ENCODE measurements at regions not wholly inside any gene's neighbourhood (a gene's known extent, or its start where the extent isn't known, plus 50 kb on each side); places are given as distances from the start of the nearest gene placed in this dataset.

DNA sequence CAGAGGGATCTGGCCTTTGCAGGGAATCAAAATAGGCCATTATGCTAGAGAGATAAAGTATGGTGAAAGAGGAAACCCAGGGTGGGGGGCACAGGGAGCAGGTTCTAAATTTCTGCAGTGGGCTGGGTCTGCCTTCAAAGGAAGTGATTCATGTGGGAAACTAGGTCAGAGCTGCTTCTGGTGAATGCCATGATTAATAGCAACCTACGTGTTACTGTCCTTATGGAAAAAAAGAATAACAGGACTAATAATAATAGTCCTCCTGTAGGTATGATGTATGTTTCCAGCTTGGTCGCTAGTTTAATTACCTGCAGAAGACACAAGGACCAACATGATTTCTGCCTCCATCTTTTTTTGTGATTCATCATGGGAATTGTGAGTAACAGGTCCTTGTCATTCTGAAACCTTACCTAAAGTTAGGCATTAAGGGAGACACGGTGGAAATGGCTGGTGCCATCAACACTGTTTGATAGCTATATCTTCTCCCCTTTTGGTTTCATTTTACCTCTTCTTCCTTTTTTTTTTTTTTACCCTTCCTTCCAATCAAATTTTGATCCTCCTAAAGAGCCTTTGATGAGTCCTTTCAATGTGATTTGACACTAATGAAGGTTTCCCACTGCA is 180.4 kb downstream of the CPEB2 start:
- TF ChIP-seq CTCF (IDR thresholded peaks at IDR 0.05), result no peak
- H3K27ac Mint-ChIP-seq, result no peak overlapping the region
- H3K4me3 Mint-ChIP-seq, result no peak overlapping the region
- H3K9me3 Mint-ChIP-seq, result no peaks in the 10 kb centered on the region
- H3K36me3 Mint-ChIP-seq (ENCODE audit: low read depth), result no peaks in the 10 kb centered on the region
- H3K27me3 Mint-ChIP-seq (ENCODE audit: low read depth, poor library complexity), result no peaks in the 10 kb centered on the region
- H3K4me1 Mint-ChIP-seq, result peaks cover 4% of the 10 kb centered on the region
- DNase-seq, result no peak

- Mint-ChIP-seq H3K27me3 (ENCODE audit: low read depth, poor library complexity) (no peaks in the 10 kb centered on the region), H3K4me3 (no peak overlapping the region), H3K4me1 (peaks cover 4% of the 10 kb centered on the region), H3K27ac (no peak overlapping the region), H3K36me3 (ENCODE audit: low read depth) (no peaks in the 10 kb centered on the region), H3K9me3 (no peaks in the 10 kb centered on the region)
- DNase-seq, result no peak
- TF ChIP-seq CTCF (IDR thresholded peaks at IDR 0.05), result no peak
These were observed 183.9 kb downstream of the CPEB2 start for GRCh38 chr4:15186149-15186548.

DNA sequence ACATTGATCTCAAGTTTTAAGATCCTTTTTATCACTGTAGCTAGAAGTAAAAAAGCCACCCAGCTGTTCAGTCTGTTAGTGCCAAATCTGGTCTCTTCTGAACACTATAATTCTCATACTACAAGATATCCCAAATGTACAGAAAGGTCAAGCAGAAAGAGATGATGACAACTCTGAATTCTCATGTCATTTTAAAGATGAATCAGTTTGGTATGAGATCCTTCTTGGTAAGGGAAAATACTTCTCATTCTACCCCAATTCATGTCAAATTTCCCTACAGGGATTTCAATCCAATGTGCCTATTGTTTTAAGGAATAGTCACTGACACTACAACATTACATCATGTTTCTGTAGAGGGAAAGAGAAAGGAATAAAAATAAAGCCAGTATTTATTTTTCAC is 184.5 kb downstream of the CPEB2 start:
- DNase-seq, result no peak
- Mint-ChIP-seq H3K4me1 (peaks cover 4% of the 10 kb centered on the region), H3K9me3 (no peaks in the 10 kb centered on the region), H3K4me3 (no peak overlapping the region), H3K27me3 (ENCODE audit: low read depth, poor library complexity) (no peaks in the 10 kb centered on the region), H3K27ac (no peak overlapping the region), H3K36me3 (ENCODE audit: low read depth) (no peaks in the 10 kb centered on the region)
- TF ChIP-seq CTCF (IDR thresholded peaks at IDR 0.05), result no peak

DNA sequence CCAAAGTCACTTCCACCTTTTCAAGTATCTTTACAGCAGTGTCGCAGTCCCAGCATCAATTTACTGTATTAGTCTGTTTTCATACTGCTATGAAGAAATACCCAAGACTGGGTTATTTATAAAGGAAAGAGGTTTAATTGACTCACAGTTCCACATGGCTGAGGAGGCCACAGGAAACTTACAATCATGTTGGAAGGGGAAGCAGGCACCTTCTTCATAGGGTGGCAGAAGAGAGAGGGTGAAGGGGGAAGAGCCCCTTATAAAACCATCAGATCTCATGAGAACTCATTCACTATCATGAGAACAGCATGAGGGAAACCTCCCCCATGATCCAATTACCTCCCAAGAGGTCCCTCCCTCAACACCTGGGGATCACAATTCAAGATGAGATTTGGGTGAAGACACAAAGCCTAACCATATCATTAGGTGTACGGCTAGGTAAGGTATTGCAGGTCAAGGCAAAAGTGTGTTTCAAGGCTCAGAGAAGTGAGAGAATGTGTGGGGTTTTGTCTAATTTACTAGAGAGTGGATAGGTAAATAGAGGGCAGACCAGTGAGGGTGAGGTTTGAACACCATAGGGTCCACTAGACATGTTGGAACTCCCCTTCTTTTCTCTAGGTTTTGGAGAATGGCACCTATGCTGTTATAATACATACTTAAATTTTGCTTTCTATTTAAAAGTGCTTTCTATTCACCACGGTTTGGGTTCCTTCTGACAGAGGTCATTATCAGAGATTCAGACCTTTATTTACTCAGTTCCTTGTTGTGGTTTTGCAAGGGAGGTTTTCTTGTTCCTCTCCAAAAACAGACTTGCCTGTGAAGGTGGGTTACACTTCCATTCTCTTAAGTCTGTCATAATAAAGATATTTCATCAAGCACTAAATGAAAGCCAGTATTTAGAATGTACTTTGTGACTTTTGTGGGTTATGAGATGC is 186.6 kb downstream of the CPEB2 start:
- Mint-ChIP-seq H3K27ac (no peak overlapping the region), H3K27me3 (ENCODE audit: low read depth, poor library complexity) (no peaks in the 10 kb centered on the region), H3K4me1 (no peaks in the 10 kb centered on the region), H3K4me3 (no peak overlapping the region), H3K9me3 (no peaks in the 10 kb centered on the region), H3K36me3 (ENCODE audit: low read depth) (no peaks in the 10 kb centered on the region)
- no peak for TF ChIP-seq CTCF (IDR thresholded peaks at IDR 0.05)
- DNase-seq, result no peak

GRCh38 chr4:15194520-15194919 is 192.2 kb downstream of the CPEB2 start:
- no peaks in the 10 kb centered on the region for H3K9me3 Mint-ChIP-seq
- no peaks in the 10 kb centered on the region for H3K36me3 Mint-ChIP-seq (ENCODE audit: low read depth)
- TF ChIP-seq CTCF (IDR thresholded peaks at IDR 0.05), result no peak

More at GRCh38 chr4:15194520-15194919, 192.2 kb downstream of the CPEB2 start:
- no peak for DNase-seq
- peaks cover 3% of the 10 kb centered on the region for H3K27me3 Mint-ChIP-seq (ENCODE audit: low read depth, poor library complexity)
- H3K4me1 Mint-ChIP-seq, result peaks cover 6% of the 10 kb centered on the region
- H3K4me3 Mint-ChIP-seq, result no peak overlapping the region
- H3K27ac Mint-ChIP-seq, result no peak overlapping the region
